Astrocyte of the cerebellum (primary cell): ENCODE measurements at regions not wholly inside any gene's neighbourhood (a gene's known extent, or its start where the extent isn't known, plus 50 kb on each side); places are given as distances from the start of the nearest gene placed in this dataset.

Experiments
- DNase-seq: peaks from one replicate; pipeline ENCODE4 v3.0.0-alpha.2; 2011; ENCODE audit warnings: low read depth
- H3K4me3 ChIP-seq: 2 replicates; pipeline ENCODE4 v1.5.1; 2011; ENCODE audit warnings: mild to moderate bottlenecking, low read depth, low read length, moderate library complexity
- in situ Hi-C: cut with HindIII; loops from 2 replicates; pipeline ENCODE4 v1.10.0; 2017; ENCODE audit warnings: low sequenced_read_pairs
- TF ChIP-seq, protein P1 (sequence below): IDR thresholded peaks from 2 replicates; pipeline ENCODE4 v1.5.1; 2012; ENCODE audit warnings: low read length, low read depth, moderate library complexity, mild to moderate bottlenecking; ENCODE audit errors: missing control alignments

DNA sequence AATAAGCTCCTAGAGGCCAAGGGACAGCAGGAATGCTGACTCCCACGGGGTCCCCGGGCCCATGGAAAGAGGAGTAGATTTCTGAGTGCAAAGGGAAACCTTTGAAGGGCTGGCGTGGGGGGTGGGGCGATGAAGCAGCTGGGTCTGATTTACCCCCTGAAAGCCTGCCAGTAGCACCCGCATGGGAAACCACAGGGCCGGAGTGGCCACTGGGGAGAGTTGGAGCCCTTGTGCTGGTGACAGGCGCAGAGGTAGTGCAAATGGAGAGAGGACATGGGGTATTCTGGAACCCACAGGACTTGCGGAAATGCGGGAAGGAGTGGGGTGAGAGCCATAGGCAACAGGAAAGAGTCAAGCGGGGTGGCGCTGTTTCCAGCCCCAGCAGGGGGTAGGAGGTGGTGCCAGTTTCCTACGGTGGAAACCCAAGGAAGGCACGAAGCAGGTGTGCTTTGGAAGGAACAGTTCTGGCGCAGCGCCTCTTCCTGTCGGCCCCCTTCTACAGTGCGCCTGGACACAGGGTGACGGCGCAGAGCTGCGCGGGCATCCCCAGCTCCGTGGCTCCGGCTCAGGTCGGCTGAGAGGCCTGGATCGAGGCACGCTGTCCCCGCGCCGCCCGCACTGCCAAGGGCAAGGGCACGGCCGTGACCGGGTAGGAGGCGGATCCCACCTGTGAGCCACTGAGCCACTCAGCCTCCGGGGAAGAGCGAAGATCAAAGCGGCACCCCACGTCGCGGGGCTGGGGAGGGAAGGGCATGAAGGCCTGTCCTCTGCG is 149.0 kb upstream of the GLI2 start:
- in situ Hi-C loops: no loop called here

DNA sequence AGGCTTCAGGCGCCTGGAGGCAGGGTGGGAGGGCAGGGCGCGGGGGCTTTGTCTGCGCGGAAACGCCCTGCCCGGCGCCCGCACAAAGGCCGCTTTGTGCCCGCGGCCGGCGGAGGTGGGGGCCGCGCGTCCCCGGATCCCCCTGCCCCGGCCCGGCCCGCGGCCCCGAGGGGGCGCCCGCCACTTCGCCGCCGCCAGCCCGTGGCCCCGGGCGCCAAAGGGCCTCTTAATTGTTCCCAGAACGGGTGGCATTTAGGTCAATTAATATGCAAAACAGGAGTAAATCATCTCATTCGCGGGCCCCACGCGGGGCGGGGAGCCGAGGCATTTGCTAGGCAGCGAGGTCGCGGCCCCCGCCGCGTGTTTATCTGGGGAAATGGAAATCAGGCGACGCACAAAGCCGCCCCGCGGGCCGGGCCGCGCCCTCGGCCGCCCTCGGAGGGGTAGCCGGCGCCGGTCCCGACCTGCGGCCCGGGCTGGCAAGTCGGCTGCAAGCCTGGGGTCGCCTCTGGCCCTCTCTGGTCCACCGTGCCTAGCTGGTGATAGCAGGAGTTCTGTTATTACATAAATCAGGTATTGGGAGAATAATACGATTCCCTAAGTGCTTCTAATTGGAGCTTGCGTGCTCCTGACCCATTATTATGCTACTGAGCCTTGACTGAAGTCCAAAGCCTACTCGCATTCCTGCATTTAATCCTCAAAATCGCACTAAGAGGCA is 148.2 kb upstream of the GLI2 start:
- TF ChIP-seq, protein P1, sequence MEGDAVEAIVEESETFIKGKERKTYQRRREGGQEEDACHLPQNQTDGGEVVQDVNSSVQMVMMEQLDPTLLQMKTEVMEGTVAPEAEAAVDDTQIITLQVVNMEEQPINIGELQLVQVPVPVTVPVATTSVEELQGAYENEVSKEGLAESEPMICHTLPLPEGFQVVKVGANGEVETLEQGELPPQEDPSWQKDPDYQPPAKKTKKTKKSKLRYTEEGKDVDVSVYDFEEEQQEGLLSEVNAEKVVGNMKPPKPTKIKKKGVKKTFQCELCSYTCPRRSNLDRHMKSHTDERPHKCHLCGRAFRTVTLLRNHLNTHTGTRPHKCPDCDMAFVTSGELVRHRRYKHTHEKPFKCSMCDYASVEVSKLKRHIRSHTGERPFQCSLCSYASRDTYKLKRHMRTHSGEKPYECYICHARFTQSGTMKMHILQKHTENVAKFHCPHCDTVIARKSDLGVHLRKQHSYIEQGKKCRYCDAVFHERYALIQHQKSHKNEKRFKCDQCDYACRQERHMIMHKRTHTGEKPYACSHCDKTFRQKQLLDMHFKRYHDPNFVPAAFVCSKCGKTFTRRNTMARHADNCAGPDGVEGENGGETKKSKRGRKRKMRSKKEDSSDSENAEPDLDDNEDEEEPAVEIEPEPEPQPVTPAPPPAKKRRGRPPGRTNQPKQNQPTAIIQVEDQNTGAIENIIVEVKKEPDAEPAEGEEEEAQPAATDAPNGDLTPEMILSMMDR: no peak
- no peak for DNase-seq
- H3K4me3 ChIP-seq: no peak overlapping the region
- in situ Hi-C loops: no loop called here

More for the DNA sequence above, 149.0 kb upstream of the GLI2 start:
- TF ChIP-seq, protein P1: no peak
- H3K4me3 ChIP-seq: no peak overlapping the region
- no peak for DNase-seq

DNA sequence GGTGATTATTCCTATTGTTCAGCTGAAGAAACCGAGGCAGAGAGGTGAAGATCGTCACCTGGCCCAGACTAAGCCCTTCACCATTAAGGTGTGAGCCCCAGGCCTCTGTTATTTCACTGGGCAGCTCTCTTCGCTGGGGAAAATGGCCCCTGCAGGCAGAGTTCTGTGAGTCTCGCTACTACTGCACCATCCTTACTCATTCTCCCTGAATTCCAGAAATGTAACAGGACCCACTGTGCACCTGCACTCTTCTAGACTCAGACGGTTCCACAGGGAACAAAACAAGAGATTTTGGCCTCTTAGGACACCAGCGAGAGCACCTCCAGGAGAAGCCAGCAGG is 147.7 kb upstream of the GLI2 start:
- no peak overlapping the region for H3K4me3 ChIP-seq
- no peak for DNase-seq
- TF ChIP-seq, protein P1: no peak
- in situ Hi-C loops: no loop called here

DNA sequence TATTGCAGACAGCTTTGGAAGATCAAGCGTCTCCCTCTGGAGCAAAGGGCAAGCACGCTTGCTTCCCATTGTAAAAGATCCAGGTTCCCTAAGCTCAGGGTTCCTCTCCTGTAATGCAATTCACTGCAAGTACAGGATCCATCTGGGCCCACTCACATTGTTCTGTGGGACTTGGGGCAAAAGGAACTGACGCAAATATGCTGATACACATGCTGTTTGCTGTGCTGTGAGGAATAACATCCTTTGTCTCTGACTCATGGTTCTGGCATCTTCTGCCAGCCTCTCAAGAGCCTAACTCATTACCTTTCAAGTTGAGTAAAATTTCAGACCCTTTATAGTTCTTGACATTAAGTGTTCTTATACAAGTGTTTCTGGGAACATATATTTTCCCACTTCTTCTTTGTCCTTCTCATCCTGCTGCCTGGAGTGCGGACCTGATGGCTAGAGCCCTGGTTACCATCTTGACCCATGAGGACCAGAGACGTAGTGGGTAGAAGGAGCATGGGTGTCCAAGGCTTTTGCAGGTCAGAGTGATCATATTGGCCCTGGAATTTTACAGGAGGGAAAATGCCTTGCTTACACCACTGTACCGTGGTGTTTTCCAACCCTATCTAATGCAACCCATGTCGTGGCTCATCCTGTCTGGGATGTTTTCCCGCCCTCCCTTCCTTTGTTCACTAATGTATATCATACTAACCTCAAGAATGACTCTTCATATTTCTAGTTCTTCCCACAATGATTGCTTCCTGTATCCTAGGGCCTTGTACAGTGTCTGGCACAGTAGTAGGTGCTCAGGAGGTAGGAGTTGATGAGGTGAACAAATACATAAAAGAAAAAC is 145.7 kb upstream of the GLI2 start:
- no peak overlapping the region for H3K4me3 ChIP-seq
- in situ Hi-C loops: loop anchor here (5.0 kb wide), 2 partner anchors 43 to 52 kb away; no protein-coding TSS in a partner anchor
- peak; percentile 94 for DNase-seq
- TF ChIP-seq, protein P1: no peak

DNA sequence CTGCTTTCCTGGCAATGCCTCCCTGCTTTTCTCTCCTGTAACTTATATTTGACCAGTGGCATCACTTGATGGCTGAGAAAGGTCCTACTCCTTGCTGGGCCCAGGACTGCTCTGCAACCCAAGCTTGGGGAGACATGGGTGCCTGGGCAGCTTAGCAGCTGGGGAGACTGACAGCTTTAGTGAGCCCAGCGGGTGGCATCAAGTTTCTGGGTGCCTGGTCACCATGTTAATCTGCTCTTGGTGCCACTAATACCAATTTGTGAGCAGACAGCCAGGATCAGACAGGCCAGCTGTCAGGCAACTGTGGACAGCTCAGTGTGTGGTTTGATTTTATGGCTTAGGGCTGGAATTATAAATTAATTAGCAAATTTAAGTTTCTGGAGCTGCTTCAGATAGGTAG is 144.8 kb upstream of the GLI2 start:
- TF ChIP-seq, protein P1: no peak
- in situ Hi-C loops: loop anchor here (5.0 kb wide), 2 partner anchors 44 to 51 kb away; no protein-coding TSS in a partner anchor
- DNase-seq: no peak

DNA sequence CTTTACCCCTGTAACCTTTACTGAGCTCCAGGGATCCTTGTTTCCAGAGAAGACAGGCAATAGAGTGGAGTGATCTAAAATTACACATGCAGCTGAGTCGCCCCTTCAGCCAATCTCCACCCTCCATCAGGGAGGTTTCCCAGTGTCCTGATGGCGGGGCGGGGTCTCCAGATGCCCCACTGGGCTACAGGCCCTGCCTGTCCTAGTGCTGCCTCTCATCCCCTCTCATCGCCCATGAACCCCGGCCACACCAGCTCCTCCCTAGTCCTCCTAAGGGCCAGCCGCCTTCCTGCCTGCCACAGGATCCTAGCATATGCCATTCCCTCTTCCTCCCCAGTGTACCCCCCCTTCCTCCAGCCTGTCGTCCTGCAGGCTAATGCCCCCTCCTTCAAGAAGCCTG is 144.1 kb upstream of the GLI2 start:
- no peak overlapping the region for H3K4me3 ChIP-seq
- TF ChIP-seq, protein P1: no peak
- DNase-seq: no peak
- in situ Hi-C loops: loop anchor here (5.0 kb wide), 2 partner anchors 44 to 51 kb away; no protein-coding TSS in a partner anchor

More for the DNA sequence above, 144.8 kb upstream of the GLI2 start:
- no peak overlapping the region for H3K4me3 ChIP-seq
